Naive thymus-derived CD8-positive, alpha-beta T cell (primary cell): ENCODE measurements at regions not wholly inside any gene's neighbourhood (a gene's known extent, or its start where the extent isn't known, plus 50 kb on each side); places are given as distances from the start of the nearest gene placed in this dataset.
"Not testable (repeated sequence)": the region's sequence is repeated elsewhere in the genome, so short reads cannot be mapped to it uniquely, and the experiment has no call there.

Experiments
- ATAC-seq, 2 donors: fragments of 150-1000 bp; cut with Tn5 transposase in 1 of 2; sonication (Bioruptor Pico), chemical (Tn5 transposase) in 1 of 2; 1 replicate in 1 of 2; 2 replicates in 1 of 2; pipeline ENCODE4 v1.10.0; 2021; ENCODE audit warnings: mild to moderate bottlenecking in 2 of 2, moderate library complexity in 2 of 2
- POLR2A ChIA-PET: fragments of 350-600 bp; sonication (Branson Sonifier 250); formaldehyde crosslinking; loops from one replicate; lab custom pipeline; 2021; ENCODE audit warnings: antibody characterized with exemption; lab: Charles Lee
- DNase-seq, 10 donors: peaks; one replicate each; pipeline versions ENCODE4 v3.0.0 to v3.0.0-alpha.2; 2020 to 2022
- H3K27ac Mint-ChIP-seq, 10 donors: one replicate each; pipeline ENCODE4 v1.8.0; 2020 to 2022; ENCODE audit warnings: mild to moderate bottlenecking in 10 of 10, mixed read lengths in 10 of 10, moderate library complexity in 4 of 10, inconsistent platforms in 1 of 10
- H3K27me3 Mint-ChIP-seq, 5 donors: one replicate each; pipeline ENCODE4 v1.8.0; 2021 to 2022; ENCODE audit warnings: mixed read lengths in 5 of 5
- H3K36me3 Mint-ChIP-seq, 3 donors: one replicate each; pipeline ENCODE4 v1.8.0; 2020 to 2022; ENCODE audit warnings: mixed read lengths in 3 of 3, mild to moderate bottlenecking in 2 of 3, inconsistent platforms in 1 of 3
- H3K4me1 Mint-ChIP-seq, 4 donors: one replicate each; pipeline ENCODE4 v1.8.0; 2021 to 2022; ENCODE audit warnings: mixed read lengths in 4 of 4
- H3K4me3 Mint-ChIP-seq, 10 donors: one replicate each; pipeline ENCODE4 v1.8.0; 2020 to 2022; ENCODE audit warnings: mild to moderate bottlenecking in 10 of 10, mixed read lengths in 10 of 10, moderate library complexity in 6 of 10, inconsistent platforms in 1 of 10
- H3K9me3 Mint-ChIP-seq, 9 donors: one replicate each; pipeline ENCODE4 v1.8.0; 2020 to 2022; ENCODE audit warnings: mixed read lengths in 9 of 9, mild to moderate bottlenecking in 3 of 9, inconsistent platforms in 1 of 9, moderate library complexity in 1 of 9

- Mint-ChIP-seq H3K9me3 (no peaks in the 10 kb centered on the region), H3K27me3 (peaks cover 0 to 13% (median 7%) of the 10 kb centered on the region in 5 donors), H3K4me1 (peaks cover 0 to 2% (median 1%) of the 10 kb centered on the region in 4 donors), H3K36me3 (no peaks in the 10 kb centered on the region), H3K4me3 (no peak overlapping the region), H3K27ac (no peak overlapping the region)
- DNase-seq (no peak), ATAC-seq (no peak)
- POLR2A ChIA-PET: no interaction called here
Observed at GRCh38 chr2:129482626-129483025, 496.8 kb upstream of the RAB6C start.

GRCh38 chr2:129483366-129483765 lies 496.1 kb upstream of the RAB6C start:
- Mint-ChIP-seq H3K4me3 (no peak overlapping the region), H3K4me1 (peaks cover 0 to 2% (median 1%) of the 10 kb centered on the region in 4 donors), H3K27ac (no peak overlapping the region), H3K9me3 (no peaks in the 10 kb centered on the region), H3K27me3 (peaks cover 0 to 13% (median 7%) of the 10 kb centered on the region in 5 donors), H3K36me3 (no peaks in the 10 kb centered on the region)
- DNase-seq (no peak), ATAC-seq (no peak)
- POLR2A ChIA-PET: no interaction called here

- ATAC-seq (no peak), DNase-seq (no peak)
- no peak overlapping the region for H3K27ac Mint-ChIP-seq
- H3K36me3 Mint-ChIP-seq: no peaks in the 10 kb centered on the region
- peaks cover 0 to 2% (median 1%) of the 10 kb centered on the region in 4 donors for H3K4me1 Mint-ChIP-seq
- H3K9me3 Mint-ChIP-seq: no peaks in the 10 kb centered on the region
- POLR2A ChIA-PET: no interaction called here
- H3K27me3 Mint-ChIP-seq: peaks cover 2 to 14% (median 10%) of the 10 kb centered on the region in 5 donors
- no peak overlapping the region for H3K4me3 Mint-ChIP-seq
Observed at GRCh38 chr2:129484999-129485897, 494.2 kb upstream of the RAB6C start.

GRCh38 chr2:129488376-129488775 lies 491.1 kb upstream of the RAB6C start:
- Mint-ChIP-seq H3K27ac (no peak overlapping the region), H3K4me1 (peaks cover 0 to 2% (median 0%) of the 10 kb centered on the region in 4 donors), H3K36me3 (no peaks in the 10 kb centered on the region), H3K27me3 (peaks cover 3 to 16% (median 15%) of the 10 kb centered on the region in 5 donors), H3K9me3 (peaks cover 0 to 3% (median 0%) of the 10 kb centered on the region in 9 donors), H3K4me3 (no peak overlapping the region)
- no peak for ATAC-seq
- no peak for DNase-seq
- POLR2A ChIA-PET: no interaction called here

GRCh38 chr2:129490641-129491040 lies 488.8 kb upstream of the RAB6C start:
- H3K36me3 Mint-ChIP-seq: no peaks in the 10 kb centered on the region
- POLR2A ChIA-PET: no interaction called here
- H3K4me3 Mint-ChIP-seq: no peak overlapping the region
- peaks cover 3 to 11% (median 10%) of the 10 kb centered on the region in 5 donors for H3K27me3 Mint-ChIP-seq
- no peak overlapping the region for H3K27ac Mint-ChIP-seq
- no peak for DNase-seq
- no peaks in the 10 kb centered on the region for H3K4me1 Mint-ChIP-seq
- ATAC-seq: no peak
- H3K9me3 Mint-ChIP-seq: peaks cover 0 to 3% (median 0%) of the 10 kb centered on the region in 9 donors

GRCh38 chr2:129491308-129491707 lies 488.2 kb upstream of the RAB6C start:
- peaks cover 3 to 11% (median 10%) of the 10 kb centered on the region in 5 donors for H3K27me3 Mint-ChIP-seq
- POLR2A ChIA-PET: no interaction called here
- no peak overlapping the region for H3K4me3 Mint-ChIP-seq
- H3K27ac Mint-ChIP-seq: no peak overlapping the region
- no peak for ATAC-seq
- no peak for DNase-seq
- H3K9me3 Mint-ChIP-seq: peaks cover 0 to 3% (median 0%) of the 10 kb centered on the region in 9 donors
- H3K4me1 Mint-ChIP-seq: no peaks in the 10 kb centered on the region
- no peaks in the 10 kb centered on the region for H3K36me3 Mint-ChIP-seq

- no peaks in the 10 kb centered on the region for H3K36me3 Mint-ChIP-seq
- peaks cover 0 to 3% (median 0%) of the 10 kb centered on the region in 9 donors for H3K9me3 Mint-ChIP-seq
- ATAC-seq (no peak), DNase-seq (no peak)
- no peak overlapping the region for H3K4me3 Mint-ChIP-seq
- POLR2A ChIA-PET: no interaction called here
- H3K27me3 Mint-ChIP-seq: peaks cover 3 to 11% (median 10%) of the 10 kb centered on the region in 5 donors
- H3K27ac Mint-ChIP-seq: no peak overlapping the region
- no peaks in the 10 kb centered on the region for H3K4me1 Mint-ChIP-seq
Observed at GRCh38 chr2:129492548-129492947, 486.9 kb upstream of the RAB6C start.

GRCh38 chr2:129499747-129500146 lies 479.7 kb upstream of the RAB6C start:
- Mint-ChIP-seq H3K36me3 (no peaks in the 10 kb centered on the region), H3K27me3 (peaks cover 0 to 9% (median 0%) of the 10 kb centered on the region in 5 donors), H3K9me3 (peaks cover 0 to 2% (median 0%) of the 10 kb centered on the region in 9 donors), H3K4me1 (no peaks in the 10 kb centered on the region), H3K4me3 (no peak overlapping the region), H3K27ac (no peak overlapping the region)
- DNase-seq (no peak), ATAC-seq (no peak)
- POLR2A ChIA-PET: no interaction called here

- Mint-ChIP-seq H3K4me1 (no peaks in the 10 kb centered on the region), H3K27me3 (peaks cover 0 to 13% (median 6%) of the 10 kb centered on the region in 5 donors), H3K4me3 (no peak overlapping the region), H3K36me3 (no peaks in the 10 kb centered on the region), H3K27ac (no peak overlapping the region), H3K9me3 (peaks cover 0 to 8% (median 0%) of the 10 kb centered on the region in 9 donors)
- POLR2A ChIA-PET: no interaction called here
- ATAC-seq: no peak
- DNase-seq: no peak
Observed at GRCh38 chr2:129502781-129503180, 476.7 kb upstream of the RAB6C start.

- H3K4me1 Mint-ChIP-seq: no peaks in the 10 kb centered on the region
- H3K27ac Mint-ChIP-seq: no peak overlapping the region
- POLR2A ChIA-PET: no interaction called here
- peaks cover 0 to 13% (median 6%) of the 10 kb centered on the region in 5 donors for H3K27me3 Mint-ChIP-seq
- no peak for DNase-seq
- no peak overlapping the region for H3K4me3 Mint-ChIP-seq
- H3K9me3 Mint-ChIP-seq: peaks cover 0 to 8% (median 0%) of the 10 kb centered on the region in 9 donors
- H3K36me3 Mint-ChIP-seq: no peaks in the 10 kb centered on the region
- no peak for ATAC-seq
Observed at GRCh38 chr2:129504646-129505045, 474.8 kb upstream of the RAB6C start.

GRCh38 chr2:129518937-129519336 lies 460.5 kb upstream of the RAB6C start:
- no peak for DNase-seq
- H3K27ac Mint-ChIP-seq: no peak overlapping the region
- peaks cover 0 to 2% (median 0%) of the 10 kb centered on the region in 4 donors for H3K4me1 Mint-ChIP-seq

GRCh38 chr2:129532158-129532557 lies 447.3 kb upstream of the RAB6C start:
- H3K4me1 Mint-ChIP-seq, ATAC-seq, POLR2A ChIA-PET, DNase-seq, H3K4me3 Mint-ChIP-seq, H3K27ac Mint-ChIP-seq, H3K36me3 Mint-ChIP-seq: not testable (repeated sequence)
- Mint-ChIP-seq H3K9me3 (peaks cover 0 to 30% (median 12%) of the 10 kb centered on the region in 9 donors), H3K27me3 (peaks cover 0 to 21% (median 5%) of the 10 kb centered on the region in 5 donors)

More at GRCh38 chr2:129518937-129519336, 460.5 kb upstream of the RAB6C start:
- ATAC-seq: no peak
- POLR2A ChIA-PET: no interaction called here
- Mint-ChIP-seq H3K4me3 (no peak overlapping the region), H3K36me3 (no peaks in the 10 kb centered on the region), H3K27me3 (peaks cover 3 to 17% (median 10%) of the 10 kb centered on the region in 5 donors), H3K9me3 (peaks cover 0 to 44% (median 11%) of the 10 kb centered on the region in 9 donors)

GRCh38 chr2:129548880-129549279 lies 430.6 kb upstream of the RAB6C start:
- ATAC-seq: no peak
- H3K4me1 Mint-ChIP-seq: no peaks in the 10 kb centered on the region
- POLR2A ChIA-PET: no interaction called here
- no peak for DNase-seq
- H3K36me3 Mint-ChIP-seq: no peaks in the 10 kb centered on the region
- H3K9me3 Mint-ChIP-seq: peaks cover 0 to 11% (median 1%) of the 10 kb centered on the region in 9 donors
- no peak overlapping the region for H3K4me3 Mint-ChIP-seq
- peaks cover 0 to 17% (median 3%) of the 10 kb centered on the region in 5 donors for H3K27me3 Mint-ChIP-seq
- H3K27ac Mint-ChIP-seq: no peak overlapping the region
